ENCODE measurements at regions not wholly inside any gene's neighbourhood (a gene's known extent, or its start where the extent isn't known, plus 50 kb on each side); places are given as distances from the start of the nearest gene placed in this dataset.

- no peak for DNase-seq
Observed at GRCh38 chr20:10868299-10868698, 194.5 kb upstream of the JAG1 start.

- no peak for DNase-seq
Observed at GRCh38 chr20:10873026-10873425, 199.2 kb upstream of the JAG1 start.

GRCh38 chr20:10875653-10876052, 201.9 kb upstream of the JAG1 start:
- no peak for DNase-seq

- DNase-seq: no peak
Observed at GRCh38 chr20:10876558-10876957, 202.8 kb upstream of the JAG1 start.

- DNase-seq: no peak
Observed at GRCh38 chr20:10877342-10877741, 203.5 kb upstream of the JAG1 start.

GRCh38 chr20:10883166-10883565, 209.4 kb upstream of the JAG1 start:
- no peak for DNase-seq

GRCh38 chr20:10893321-10893720, 219.5 kb upstream of the JAG1 start:
- no peak for DNase-seq

- no peak for DNase-seq
Observed at GRCh38 chr20:10897336-10897735, 223.5 kb upstream of the JAG1 start.

- no peak for DNase-seq
Observed at GRCh38 chr20:10898552-10898951, 224.8 kb upstream of the JAG1 start.

GRCh38 chr20:10902174-10902573, 228.4 kb upstream of the JAG1 start:
- DNase-seq: no peak

- no peak for DNase-seq
Observed at GRCh38 chr20:10902576-10903282, 228.9 kb upstream of the JAG1 start.

- no peak for DNase-seq
Observed at GRCh38 chr20:10906834-10907233, 233.0 kb upstream of the JAG1 start.

- DNase-seq: no peak
Observed at GRCh38 chr20:10909803-10910202, 236.0 kb upstream of the JAG1 start.

- DNase-seq: no peak
Observed at GRCh38 chr20:10910535-10911178, 236.9 kb upstream of the JAG1 start.

GRCh38 chr20:10911298-10911697, 237.5 kb upstream of the JAG1 start:
- DNase-seq: no peak

GRCh38 chr20:10915815-10916214, 242.0 kb upstream of the JAG1 start:
- DNase-seq: no peak

GRCh38 chr20:10916312-10916711, 242.5 kb upstream of the JAG1 start:
- no peak for DNase-seq

GRCh38 chr20:10917826-10918225, 244.0 kb upstream of the JAG1 start:
- no peak for DNase-seq

GRCh38 chr20:10919396-10920140, 245.8 kb upstream of the JAG1 start:
- no peak for DNase-seq

GRCh38 chr20:10920396-10920795, 246.6 kb upstream of the JAG1 start:
- DNase-seq: no peak

- no peak for DNase-seq
Observed at GRCh38 chr20:10921491-10922010, 247.8 kb upstream of the JAG1 start.

GRCh38 chr20:10922506-10922905, 248.7 kb upstream of the JAG1 start:
- no peak for DNase-seq

- no peak for DNase-seq
Observed at GRCh38 chr20:10922941-10923340, 249.1 kb upstream of the JAG1 start.

- DNase-seq: no peak
Observed at GRCh38 chr20:10924644-10925201, 250.9 kb upstream of the JAG1 start.

Measured in stimulated activated CD4-positive, alpha-beta T cell treated with anti-CD3 and anti-CD28 coated beads, Interleukin-4, amount 100 ng/mL, for 1 hour (primary cell).